Breast epithelium (tissue), 3 donors: ENCODE measurements at regions not wholly inside any gene's neighbourhood (a gene's known extent, or its start where the extent isn't known, plus 50 kb on each side); places are given as distances from the start of the nearest gene placed in this dataset.

Source experiments
- CTCF ChIP-seq, 3 donors: fragments of 450-650 bp; IDR thresholded peaks; one replicate each; pipeline ENCODE4 v1.5.1; 2016 to 2017; ENCODE audit warnings: antibody characterized with exemption in 3 of 3, mild to moderate bottlenecking in 3 of 3, moderate library complexity in 3 of 3
- POLR2A ChIP-seq: fragments of 450-650 bp; IDR thresholded peaks from one replicate; pipeline ENCODE4 v1.6.1; 2016; ENCODE audit warnings: antibody characterized with exemption, mild to moderate bottlenecking, moderate library complexity
- POLR2AphosphoS5 ChIP-seq, 3 donors: sonication (generic); formaldehyde crosslinking; IDR thresholded peaks; one replicate each; pipeline ENCODE4 v1.6.1; 2017; ENCODE audit warnings: antibody characterized with exemption in 3 of 3

GRCh38 chr5:124337996-124338395, 408.4 kb downstream of the ZNF608 start:
- TF ChIP-seq POLR2A (no peak), CTCF (IDR thresholded peaks at IDR 0.05) (no peak), POLR2AphosphoS5 (IDR thresholded peaks at IDR 0.05) (no peak)
